ENCODE measurements at regions not wholly inside any gene's neighbourhood (a gene's known extent, or its start where the extent isn't known, plus 50 kb on each side); places are given as distances from the start of the nearest gene placed in this dataset.

DNA sequence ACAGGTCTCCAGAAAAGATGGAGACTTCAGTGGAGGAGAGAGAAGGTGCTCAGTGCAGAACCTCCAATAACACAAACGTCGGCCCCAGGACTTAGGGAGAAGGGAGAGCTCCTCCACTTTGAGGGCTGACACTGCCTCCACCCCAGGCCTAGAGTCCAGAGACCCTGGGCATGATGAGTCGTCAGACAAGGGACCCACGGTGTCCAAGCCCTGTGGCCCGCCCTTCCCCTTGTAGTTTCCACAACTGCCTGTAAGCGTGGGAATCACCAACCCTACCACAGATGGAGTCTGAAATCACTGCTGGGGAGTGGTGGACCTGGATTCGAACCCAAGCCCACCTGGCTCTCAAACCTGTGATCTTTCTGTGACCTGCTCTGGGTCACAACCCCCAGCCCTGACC, 281.1 kb downstream of the NPHP4 start:
- TF ChIP-seq, protein P1, sequence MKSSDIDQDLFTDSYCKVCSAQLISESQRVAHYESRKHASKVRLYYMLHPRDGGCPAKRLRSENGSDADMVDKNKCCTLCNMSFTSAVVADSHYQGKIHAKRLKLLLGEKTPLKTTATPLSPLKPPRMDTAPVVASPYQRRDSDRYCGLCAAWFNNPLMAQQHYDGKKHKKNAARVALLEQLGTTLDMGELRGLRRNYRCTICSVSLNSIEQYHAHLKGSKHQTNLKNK (CRISPR knock-in tag; IDR thresholded peaks at IDR 0.05) = no peak
- TF ChIP-seq, protein P2, sequence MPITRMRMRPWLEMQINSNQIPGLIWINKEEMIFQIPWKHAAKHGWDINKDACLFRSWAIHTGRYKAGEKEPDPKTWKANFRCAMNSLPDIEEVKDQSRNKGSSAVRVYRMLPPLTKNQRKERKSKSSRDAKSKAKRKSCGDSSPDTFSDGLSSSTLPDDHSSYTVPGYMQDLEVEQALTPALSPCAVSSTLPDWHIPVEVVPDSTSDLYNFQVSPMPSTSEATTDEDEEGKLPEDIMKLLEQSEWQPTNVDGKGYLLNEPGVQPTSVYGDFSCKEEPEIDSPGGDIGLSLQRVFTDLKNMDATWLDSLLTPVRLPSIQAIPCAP (CRISPR knock-in tag; IDR thresholded peaks at IDR 0.05) = no peak
- TF ChIP-seq, protein P3, sequence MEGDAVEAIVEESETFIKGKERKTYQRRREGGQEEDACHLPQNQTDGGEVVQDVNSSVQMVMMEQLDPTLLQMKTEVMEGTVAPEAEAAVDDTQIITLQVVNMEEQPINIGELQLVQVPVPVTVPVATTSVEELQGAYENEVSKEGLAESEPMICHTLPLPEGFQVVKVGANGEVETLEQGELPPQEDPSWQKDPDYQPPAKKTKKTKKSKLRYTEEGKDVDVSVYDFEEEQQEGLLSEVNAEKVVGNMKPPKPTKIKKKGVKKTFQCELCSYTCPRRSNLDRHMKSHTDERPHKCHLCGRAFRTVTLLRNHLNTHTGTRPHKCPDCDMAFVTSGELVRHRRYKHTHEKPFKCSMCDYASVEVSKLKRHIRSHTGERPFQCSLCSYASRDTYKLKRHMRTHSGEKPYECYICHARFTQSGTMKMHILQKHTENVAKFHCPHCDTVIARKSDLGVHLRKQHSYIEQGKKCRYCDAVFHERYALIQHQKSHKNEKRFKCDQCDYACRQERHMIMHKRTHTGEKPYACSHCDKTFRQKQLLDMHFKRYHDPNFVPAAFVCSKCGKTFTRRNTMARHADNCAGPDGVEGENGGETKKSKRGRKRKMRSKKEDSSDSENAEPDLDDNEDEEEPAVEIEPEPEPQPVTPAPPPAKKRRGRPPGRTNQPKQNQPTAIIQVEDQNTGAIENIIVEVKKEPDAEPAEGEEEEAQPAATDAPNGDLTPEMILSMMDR (IDR thresholded peaks at IDR 0.05) = no peak

All from WTC11 (cell line).